GM21423 (cell line): ENCODE measurements at regions not wholly inside any gene's neighbourhood (a gene's known extent, or its start where the extent isn't known, plus 50 kb on each side); places are given as distances from the start of the nearest gene placed in this dataset.

ENCODE experiments used
- ATAC-seq: cut with Tn5 transposase; IDR thresholded peaks from one replicate; pipeline ENCODE4 v1.9.1; 2021; ENCODE audit warnings: mild to moderate bottlenecking, moderate library complexity; ENCODE audit not compliant: unreplicated experiment

DNA sequence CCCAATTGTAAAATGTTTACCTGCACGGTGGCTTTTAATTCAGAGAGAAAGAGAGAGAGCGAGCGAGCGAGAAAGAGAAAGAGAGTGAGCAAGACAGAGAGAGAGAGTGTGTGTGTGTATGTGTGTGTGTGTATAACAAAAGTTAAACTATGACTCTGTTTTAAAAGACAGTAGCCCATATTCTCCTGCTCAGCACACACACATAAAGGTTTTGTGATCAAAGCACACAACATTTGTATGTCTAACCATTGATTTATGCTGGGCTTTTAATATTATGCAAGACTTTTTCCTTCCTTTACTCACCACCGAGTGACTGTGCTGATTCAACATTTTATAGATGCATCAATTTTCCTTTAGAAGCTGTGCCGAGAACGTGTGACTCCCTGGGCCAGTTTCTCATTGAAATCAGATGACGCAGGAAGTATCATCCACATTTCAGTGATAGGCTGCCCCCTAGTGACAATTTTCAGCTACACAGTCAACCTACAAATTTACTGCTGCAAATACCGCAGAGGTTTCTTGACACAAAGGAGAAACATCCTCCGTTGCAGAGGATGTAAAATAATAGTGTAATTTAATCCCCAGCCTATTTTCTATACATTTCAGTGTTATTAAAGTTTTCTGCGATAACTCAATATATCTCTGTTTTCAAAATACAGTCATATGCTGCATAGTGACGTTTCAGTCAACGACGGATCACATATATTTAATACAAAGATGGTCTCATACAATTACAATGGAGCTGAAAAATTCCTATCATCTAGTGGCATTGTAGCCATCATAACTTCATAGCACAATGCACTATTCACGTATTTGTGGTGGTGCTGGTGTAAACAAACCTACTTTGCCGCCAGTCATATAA, 165.9 kb upstream of the TANK start:
- peak; percentile 88 for ATAC-seq

DNA sequence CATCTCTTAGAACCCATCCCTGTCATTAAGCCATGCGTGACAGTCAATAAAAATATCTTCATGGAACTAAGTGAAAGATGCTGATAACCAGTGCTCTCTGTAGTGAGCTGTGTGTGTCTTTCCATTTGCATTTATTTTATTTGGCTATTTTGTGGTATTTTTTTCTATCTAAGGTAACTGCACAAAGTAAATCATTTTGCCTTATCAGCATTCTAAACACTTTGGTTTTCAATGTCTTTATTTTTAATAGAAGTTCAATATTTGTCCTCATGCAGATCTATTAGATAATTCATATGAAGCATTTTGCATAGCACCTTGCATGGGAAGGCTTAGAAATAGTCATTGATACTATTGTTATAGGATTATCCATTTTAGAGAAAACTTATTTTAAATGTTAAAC, 163.6 kb upstream of the TANK start:
- ATAC-seq: no peak

- ATAC-seq: no peak
Observed at GRCh38 chr2:161004379-161004778, 155.8 kb upstream of the TANK start.

DNA sequence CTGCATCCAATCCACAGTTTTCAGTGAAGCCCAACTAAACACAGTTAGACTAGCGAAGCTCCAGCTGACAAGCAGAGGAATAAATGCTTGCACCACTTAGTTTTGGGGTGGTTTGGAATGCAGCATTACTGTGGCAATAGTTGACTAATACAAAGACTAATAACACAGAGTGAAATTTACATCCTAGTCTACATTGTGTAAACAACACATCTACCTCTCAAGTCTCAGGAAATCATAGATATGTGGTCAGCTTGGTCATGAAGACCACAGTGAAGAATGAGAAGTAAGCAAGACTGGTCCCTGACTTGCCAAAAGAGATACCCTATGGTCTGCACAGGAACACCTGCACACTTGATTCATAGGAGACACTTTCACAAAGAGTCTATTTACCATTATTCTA, 155.1 kb upstream of the TANK start:
- ATAC-seq: no peak

- no peak for ATAC-seq
Observed at GRCh38 chr2:161008311-161008710, 151.9 kb upstream of the TANK start.

DNA sequence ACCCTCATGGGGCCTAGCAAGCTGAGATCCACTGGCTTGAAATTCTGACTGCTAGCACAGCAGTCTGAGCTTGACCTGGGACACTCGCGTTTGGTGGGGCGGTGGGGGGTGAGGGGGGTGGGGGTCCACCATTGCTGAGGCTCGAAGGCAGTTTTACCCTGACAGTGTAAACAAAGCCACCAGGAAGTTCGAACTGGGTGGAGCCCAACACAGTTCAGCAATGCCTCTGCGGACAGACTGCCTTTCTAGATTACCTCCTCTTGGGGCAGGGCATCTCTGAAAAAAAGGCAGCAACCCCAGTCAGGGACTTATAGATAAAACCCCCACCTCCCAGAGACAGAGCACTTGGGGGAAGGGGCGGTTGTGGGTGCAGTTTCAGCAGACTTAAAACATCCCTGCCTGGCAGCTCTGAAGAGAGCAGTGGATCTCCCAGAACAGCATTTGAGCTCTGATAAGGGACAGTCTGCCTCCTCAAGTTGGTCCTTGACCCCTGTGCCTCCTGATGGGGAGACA, 149.7 kb upstream of the TANK start:
- ATAC-seq: no peak

DNA sequence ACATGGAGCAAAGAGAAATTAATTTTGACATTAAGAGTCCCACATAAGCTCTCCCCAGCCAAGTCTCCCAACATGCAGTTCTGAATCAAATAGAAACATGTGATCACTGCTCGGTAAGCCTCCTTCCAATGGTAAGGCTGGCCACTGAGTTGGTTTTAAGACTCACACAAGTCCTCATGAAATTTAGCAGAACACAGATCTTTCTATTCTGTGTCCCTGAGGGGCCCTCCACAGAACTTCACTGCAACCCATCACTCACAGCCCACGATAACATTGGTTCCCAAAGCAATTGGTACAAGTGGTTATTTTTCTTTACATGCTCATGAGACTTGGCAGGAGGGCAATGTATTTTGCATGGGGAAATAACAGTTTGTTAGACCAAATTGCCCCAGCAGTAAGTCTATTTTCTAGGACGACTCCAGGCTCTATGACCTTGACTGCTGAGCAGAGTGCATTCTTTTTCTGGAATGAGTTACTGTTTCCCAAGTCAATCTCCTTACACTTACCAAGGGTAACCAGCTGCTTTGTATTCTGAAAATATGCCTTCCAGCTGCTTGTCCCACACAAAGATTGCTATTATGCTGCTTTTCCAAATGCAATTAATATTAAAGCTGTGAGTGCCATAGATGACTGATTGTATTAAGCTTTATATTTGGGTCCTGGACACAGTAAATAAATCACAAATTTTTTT, 142.3 kb upstream of the TANK start:
- no peak for ATAC-seq

- no peak for ATAC-seq
Observed at GRCh38 chr2:161019311-161019710, 140.9 kb upstream of the TANK start.

DNA sequence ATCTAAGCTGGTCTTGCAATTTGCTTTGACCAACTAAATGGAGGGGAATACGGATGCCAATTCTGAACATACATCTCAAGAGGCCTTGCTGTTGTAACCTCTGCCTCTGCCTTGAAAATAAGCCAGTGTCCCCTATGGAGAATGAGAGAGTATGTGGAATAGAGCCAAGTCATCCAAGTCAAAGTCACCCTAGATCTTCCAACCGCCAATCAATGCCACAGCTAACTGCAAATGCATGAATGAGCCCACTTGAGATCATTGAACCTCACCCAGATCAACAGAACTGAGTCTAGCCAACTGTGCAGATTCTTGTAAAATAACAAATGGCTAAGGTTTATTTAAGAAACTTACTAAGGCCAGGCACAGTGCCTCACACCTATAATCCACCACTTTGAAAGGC, 139.8 kb upstream of the TANK start:
- ATAC-seq: no peak

- ATAC-seq: no peak
Observed at GRCh38 chr2:161028581-161028980, 131.6 kb upstream of the TANK start.

DNA sequence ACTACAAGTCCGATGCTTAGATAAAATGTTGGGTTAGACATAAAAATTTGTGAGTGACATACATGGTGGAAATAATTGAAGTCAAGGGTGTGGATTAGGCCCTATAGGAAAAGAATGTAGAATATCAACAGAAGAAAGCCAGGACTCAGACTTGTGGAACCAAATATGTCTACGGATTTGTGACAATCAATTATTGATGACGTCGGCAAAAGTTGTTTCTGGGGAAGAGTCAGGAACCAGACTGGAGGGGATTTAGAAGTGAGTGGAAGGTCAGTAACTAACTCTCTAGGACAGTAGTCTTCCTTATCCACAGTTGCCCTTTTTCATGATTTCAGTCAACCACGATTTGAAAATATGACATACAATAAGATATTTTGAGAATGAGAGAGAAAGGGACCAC, 130.9 kb upstream of the TANK start:
- no peak for ATAC-seq

GRCh38 chr2:161030260-161031063, 129.8 kb upstream of the TANK start:
- no peak for ATAC-seq

DNA sequence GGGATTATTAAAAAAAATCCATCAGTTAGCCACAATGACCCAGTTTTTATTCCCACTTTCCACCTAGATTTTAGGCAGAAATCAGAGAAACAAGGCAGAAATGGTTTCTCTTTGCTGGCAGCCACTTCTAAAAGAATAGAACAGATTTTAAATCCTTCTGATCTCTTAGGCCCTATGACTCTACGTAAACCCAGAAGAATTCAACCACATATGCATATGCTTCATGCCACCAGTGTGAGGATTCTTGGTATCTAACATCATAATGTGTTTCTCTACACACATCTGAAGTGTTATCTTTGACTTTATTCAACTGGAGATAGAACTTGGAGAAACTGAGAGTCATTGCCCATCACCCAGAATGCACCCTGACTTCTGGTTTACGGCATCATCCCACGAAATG, 128.7 kb upstream of the TANK start:
- ATAC-seq: no peak

- no peak for ATAC-seq
Observed at GRCh38 chr2:161032635-161033034, 127.6 kb upstream of the TANK start.

DNA sequence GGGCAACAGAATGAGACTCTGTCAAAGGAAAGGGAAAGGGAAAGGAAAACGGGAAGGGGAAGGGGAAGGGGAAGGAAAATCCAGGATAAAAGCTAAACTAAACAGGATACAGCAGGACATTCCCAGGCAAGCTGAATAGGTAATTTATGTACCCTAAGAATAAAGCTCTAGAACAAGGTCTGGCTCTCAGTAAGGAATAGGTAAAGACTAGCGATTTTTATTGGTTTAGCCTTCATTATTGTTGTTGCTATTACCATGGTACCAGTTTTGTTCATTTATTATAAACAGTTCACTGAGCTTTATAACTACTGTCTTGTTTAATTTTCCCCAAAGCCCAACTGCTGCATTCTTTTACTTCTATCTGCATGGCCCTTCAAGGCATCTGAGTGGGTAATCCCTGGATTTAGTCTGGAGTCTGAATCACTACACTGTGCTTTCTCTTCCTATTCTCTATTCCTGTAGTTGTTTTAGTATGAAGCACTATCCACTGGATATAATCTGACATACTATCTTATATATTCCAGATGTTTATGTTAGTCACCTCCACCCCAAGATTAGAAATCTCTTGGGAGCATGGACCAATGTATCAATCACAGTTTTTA, 127.1 kb upstream of the TANK start:
- ATAC-seq: no peak

DNA sequence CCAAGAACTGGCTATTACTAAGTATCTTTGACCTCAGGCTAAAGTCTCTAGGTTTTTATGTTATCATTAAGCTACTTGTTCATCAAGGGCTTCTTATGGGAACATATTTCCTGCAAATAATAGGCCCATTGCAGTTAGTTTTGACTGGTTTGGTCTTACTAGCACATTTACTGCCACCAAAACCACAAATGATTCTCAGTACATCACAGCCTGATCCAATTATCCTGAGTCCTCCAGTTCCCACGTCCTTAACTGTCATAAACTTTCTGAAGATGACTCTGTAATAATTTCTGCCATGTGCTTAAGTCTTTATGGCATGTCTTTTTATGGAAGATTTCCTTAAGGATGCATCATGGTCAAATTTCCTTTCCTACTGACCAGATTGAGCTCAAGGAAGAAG, 123.3 kb upstream of the TANK start:
- no peak for ATAC-seq

DNA sequence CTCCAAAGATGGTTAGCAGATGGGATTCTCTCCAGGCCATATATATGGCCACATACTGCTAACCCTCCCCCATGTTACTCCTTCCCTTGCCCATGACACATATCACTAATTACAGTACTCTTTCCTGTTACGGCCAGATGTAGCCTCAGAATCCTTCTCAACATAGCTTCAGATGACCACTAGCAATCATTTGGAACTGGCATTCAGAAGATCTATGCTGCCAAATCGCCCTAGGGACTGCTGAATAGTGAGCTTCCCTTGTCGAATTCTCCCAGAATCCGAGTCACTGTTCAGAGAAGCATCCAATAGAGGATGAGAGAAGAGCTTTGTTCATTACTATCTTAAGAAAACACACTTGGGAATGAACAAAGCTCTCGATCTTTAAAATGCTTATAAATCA, 121.2 kb upstream of the TANK start:
- ATAC-seq: no peak

GRCh38 chr2:161041356-161041755, 118.9 kb upstream of the TANK start:
- no peak for ATAC-seq

DNA sequence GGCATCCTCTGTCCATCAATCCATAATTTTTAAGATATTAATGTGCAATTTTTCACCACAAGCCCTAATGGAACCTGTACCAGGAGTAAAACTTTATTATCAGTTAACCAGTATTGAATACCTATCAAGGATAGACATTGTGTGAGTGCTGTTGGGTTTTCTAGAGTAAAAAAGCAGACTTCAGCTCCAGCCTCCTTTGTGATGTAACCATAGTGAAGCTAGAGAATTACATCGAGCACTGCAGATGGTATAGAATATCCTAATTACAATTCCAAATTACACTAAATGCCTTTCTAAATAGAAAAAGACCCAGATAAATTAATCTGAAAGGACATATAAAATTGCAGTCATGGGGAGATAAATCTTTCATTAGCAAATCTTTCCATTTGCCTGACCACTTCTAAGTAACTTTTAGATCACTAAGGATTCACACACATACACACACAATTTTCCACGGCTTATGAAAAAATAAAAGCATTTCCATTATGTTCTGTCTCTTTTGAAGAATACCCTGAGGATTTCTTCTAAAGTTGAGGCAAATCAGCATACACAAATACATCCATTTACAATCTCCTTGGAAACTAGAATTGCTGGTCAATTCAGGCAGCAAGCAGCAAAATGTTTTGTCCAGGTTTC, 117.1 kb upstream of the TANK start:
- no peak for ATAC-seq

DNA sequence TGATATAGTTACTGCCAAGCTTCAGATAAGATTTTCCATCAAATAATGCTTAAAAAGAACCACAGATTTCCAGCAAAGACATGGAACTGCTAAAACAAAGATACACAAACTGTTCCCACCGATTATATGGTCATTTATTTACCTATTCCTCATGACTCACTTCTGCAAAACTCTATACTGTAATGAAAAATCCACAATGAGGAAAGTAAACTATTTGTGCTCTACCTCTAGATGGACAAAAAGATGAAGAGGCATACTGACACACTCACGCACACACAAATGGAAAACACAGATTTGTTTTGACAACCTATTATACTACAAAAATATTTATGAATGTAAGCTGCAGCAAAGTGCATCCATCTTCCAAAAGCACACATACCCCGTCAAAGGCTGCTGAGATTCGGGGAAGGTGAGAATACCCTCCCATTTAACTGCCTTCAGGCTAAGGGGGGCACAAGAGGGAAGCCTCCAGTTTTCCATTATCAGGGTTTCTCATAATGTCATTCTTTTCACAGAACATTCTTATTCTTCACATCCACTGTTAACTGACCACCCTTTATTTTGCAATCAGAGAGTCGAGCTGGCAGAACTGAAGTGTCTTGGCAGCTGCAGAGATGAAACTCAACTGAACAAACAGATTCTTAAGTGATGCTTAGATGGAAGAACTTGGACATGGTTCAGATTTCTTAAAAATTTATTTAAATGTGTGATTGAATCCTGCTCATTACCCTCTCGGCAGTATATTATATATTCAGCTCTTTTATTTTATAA, 115.9 kb upstream of the TANK start:
- no peak for ATAC-seq
